ENCODE measurements at regions not wholly inside any gene's neighbourhood (a gene's known extent, or its start where the extent isn't known, plus 50 kb on each side); places are given as distances from the start of the nearest gene placed in this dataset.

DNA sequence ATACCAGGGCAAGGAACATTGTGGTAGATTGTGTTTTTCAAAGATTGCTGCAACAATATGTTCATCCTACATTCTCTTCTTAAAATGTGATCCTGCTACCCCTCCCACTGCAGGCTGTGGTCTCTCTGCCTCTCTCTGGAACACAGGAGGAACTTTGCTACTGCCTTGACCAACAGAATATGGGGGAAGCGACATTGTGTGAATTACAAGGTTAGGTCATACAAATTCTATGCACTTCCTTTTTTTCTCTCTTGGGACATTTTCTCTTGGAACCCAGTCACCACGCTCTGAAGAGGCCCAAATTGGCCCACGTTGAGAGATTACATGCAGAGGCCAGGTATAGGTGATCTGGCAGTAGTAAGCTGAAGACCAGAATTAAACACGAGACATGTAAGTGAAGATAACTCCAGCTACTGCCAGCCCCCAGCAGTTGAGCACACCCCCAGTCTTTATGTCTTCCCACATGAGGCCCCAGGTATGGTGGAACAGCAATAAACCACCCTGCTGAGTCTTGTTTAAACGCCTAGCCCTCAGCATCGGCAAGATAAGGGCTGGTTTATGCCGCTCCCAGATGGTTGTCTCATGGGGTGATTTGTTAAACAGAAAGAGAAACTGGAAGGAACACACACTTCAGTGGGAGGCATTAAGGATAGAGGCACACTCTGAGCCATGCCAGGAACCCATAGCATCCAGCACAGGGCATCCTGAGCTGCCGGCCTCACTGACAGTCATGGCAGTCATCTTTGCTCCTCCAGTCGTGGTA, 59.9 kb downstream of the FAM43A start:
- Histone ChIP-seq H3K36me3 (no peaks in the 10 kb centered on the region), H3K9me3 (no peaks in the 10 kb centered on the region), H3K27me3 (replicated peaks; ENCODE audit: insufficient read depth) (no peaks in the 10 kb centered on the region), H3K27ac (no peak overlapping the region), H3K4me3 (no peak overlapping the region), H3K4me1 (replicated peaks) (no peaks in the 10 kb centered on the region)
- no peak for DNase-seq (ENCODE audit: low spot score)
- WGBS, result 77% methylated on average over 9 of the region's 9 CpGs
- TF ChIP-seq, protein P1, sequence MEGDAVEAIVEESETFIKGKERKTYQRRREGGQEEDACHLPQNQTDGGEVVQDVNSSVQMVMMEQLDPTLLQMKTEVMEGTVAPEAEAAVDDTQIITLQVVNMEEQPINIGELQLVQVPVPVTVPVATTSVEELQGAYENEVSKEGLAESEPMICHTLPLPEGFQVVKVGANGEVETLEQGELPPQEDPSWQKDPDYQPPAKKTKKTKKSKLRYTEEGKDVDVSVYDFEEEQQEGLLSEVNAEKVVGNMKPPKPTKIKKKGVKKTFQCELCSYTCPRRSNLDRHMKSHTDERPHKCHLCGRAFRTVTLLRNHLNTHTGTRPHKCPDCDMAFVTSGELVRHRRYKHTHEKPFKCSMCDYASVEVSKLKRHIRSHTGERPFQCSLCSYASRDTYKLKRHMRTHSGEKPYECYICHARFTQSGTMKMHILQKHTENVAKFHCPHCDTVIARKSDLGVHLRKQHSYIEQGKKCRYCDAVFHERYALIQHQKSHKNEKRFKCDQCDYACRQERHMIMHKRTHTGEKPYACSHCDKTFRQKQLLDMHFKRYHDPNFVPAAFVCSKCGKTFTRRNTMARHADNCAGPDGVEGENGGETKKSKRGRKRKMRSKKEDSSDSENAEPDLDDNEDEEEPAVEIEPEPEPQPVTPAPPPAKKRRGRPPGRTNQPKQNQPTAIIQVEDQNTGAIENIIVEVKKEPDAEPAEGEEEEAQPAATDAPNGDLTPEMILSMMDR (IDR thresholded peaks at IDR 0.05), result no peak
- TF ChIP-seq POLR2A (IDR thresholded peaks at IDR 0.05) (no peak), POLR2AphosphoS5 (IDR thresholded peaks at IDR 0.05) (no peak)
- intact Hi-C loops (cut with DNase I), result no loop called here

DNA sequence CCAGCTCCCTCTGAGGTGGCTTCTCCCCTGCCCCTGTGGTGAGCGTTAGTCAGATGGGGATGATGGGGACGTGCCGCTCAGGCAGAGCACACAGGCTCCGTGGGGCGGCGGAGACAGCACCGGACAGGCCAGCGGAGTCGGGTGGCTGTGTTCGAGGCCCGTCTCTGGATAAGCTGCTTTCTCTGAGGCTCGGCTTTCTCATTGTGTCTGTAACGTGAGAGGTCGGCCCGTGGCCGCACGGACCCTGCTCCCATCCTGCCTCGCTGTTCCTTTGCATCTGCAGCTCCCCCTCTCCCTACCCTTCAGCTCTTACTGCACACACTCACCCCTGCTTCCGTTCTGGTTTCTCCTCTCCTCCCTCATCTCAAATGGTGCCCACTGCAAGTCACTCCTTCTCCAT, 62.5 kb downstream of the FAM43A start:
- H3K27me3 ChIP-seq (replicated peaks; ENCODE audit: insufficient read depth), result no peaks in the 10 kb centered on the region
- no peak overlapping the region for H3K27ac ChIP-seq
- intact Hi-C loops (cut with DNase I), result no loop called here
- H3K4me3 ChIP-seq, result no peak overlapping the region
- H3K9me3 ChIP-seq, result no peaks in the 10 kb centered on the region
- H3K4me1 ChIP-seq (replicated peaks), result no peaks in the 10 kb centered on the region
- WGBS, result 84% methylated on average over 19 of the region's 19 CpGs
- no peaks in the 10 kb centered on the region for H3K36me3 ChIP-seq
- TF ChIP-seq POLR2AphosphoS5 (IDR thresholded peaks at IDR 0.05) (no peak), POLR2A (IDR thresholded peaks at IDR 0.05) (no peak)
- TF ChIP-seq, protein P1 (IDR thresholded peaks at IDR 0.05), result no peak
- no peak for DNase-seq (ENCODE audit: low spot score)

DNA sequence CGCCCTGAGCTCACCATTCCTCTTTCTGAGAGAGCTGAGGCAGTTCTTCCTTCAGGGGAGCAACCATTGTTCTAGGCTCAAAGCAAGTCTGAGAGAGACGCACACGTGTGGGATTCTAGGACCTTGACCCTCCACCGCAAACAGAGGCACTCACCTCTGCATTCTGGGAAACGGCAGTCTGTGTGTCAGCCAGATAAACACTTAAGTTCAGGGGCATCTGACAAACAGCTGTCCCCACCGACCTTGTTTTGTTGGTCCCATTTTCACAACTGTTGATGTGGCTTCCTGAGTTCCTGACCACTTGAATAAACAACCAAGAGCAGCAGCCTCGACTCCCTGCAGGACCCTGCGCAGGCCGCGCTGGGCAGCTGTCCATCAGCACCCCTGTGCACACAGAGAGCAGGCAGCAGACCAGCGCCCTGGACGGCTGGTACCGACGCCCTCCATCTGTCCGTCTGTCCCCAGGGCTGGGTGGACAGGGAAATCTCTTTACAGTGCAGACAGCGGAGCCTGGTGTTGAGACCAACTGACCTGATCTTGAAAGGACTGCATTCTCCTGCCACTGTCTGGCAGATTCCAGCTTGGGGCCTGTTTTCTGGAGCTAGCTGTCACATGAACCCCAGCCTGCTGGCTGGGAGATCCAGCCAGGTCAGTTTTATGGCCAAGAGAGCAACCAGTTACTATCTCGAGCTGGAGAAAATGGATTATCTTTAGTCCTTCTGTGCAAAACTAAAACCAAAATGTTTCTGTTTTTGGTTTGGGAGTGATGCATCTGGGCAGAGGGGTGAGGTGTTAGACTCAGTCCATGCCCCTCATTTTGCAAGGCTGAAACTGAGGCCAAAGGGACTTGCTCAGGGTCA, 64.2 kb downstream of the FAM43A start:
- H3K4me3 ChIP-seq, result no peak overlapping the region
- H3K27me3 ChIP-seq (replicated peaks; ENCODE audit: insufficient read depth), result no peaks in the 10 kb centered on the region
- no peak overlapping the region for H3K27ac ChIP-seq
- intact Hi-C loops (cut with DNase I), result no loop called here
- H3K4me1 ChIP-seq (replicated peaks), result no peaks in the 10 kb centered on the region
- peak; percentile 43 for DNase-seq (ENCODE audit: low spot score)
- WGBS, result 77% methylated on average over 17 of the region's 17 CpGs
- H3K36me3 ChIP-seq, result no peaks in the 10 kb centered on the region
- TF ChIP-seq POLR2AphosphoS5 (IDR thresholded peaks at IDR 0.05) (peak; percentile 42), POLR2A (IDR thresholded peaks at IDR 0.05) (no peak)
- H3K9me3 ChIP-seq, result no peaks in the 10 kb centered on the region

DNA sequence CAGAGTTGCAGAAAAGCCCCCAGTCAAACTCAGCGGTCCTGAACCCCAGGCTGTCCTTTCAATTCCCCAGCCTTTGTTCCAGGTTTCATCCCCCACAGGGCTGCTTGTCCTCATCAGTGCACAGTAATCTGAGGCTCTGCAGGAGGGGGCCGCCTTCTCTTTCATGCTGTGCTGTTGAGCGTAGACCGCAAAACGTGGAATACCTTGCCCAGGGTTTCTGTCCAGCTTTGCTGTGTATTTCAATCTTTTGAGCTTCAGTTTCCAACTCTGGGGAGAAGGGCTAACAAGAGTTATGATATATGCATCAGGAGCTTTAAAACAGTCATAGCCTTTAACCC, 64.8 kb downstream of the FAM43A start:
- no peak overlapping the region for H3K27ac ChIP-seq
- intact Hi-C loops (cut with DNase I), result no loop called here
- WGBS, result 92% methylated on average over 5 of the region's 5 CpGs
- no peaks in the 10 kb centered on the region for H3K9me3 ChIP-seq
- no peaks in the 10 kb centered on the region for H3K27me3 ChIP-seq (replicated peaks; ENCODE audit: insufficient read depth)
- no peak for TF ChIP-seq POLR2A (IDR thresholded peaks at IDR 0.05)
- TF ChIP-seq POLR2AphosphoS5 (IDR thresholded peaks at IDR 0.05), result no peak
- TF ChIP-seq, protein P1 (IDR thresholded peaks at IDR 0.05), result no peak
- H3K4me1 ChIP-seq (replicated peaks), result no peaks in the 10 kb centered on the region
- no peaks in the 10 kb centered on the region for H3K36me3 ChIP-seq
- DNase-seq (ENCODE audit: low spot score), result no peak
- no peak overlapping the region for H3K4me3 ChIP-seq

DNA sequence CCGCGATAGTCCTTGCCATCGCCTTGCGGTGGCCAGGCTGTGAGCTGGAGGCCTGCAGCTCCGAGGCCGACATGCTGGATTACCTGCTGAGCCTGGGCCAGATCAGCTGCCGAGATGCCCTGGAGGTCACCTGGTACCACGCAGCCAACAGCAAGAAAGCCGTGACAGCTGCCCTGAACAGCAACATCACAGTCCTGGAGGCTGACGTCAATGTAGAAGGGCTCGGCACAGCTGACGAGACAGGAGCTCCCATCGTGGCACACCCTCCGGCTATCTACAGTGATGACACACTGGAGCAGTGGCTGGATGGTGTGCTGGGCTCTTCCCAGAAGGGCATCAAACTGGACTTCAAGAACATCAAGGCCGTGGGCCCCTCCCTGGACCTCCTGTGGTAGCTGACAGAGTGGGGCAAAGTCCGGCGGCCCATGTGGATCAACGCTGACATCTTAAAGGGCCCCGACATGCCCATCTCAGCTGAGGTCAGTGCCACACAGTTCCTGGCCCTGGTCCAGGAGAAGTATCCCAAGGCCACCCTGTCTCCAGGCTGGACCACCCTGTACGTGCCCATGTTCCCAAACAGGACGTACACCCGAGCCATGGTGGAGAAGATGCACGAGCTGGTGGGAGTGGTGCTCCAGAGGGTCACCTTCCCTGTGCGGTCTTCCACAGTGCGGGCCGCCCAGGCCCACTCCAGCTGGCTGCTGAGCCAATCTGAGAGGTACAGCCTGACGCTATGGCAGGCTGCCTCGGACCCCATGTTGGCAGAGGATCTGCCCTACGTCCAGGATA, 70.2 kb downstream of the FAM43A start:
- intact Hi-C loops (cut with DNase I), result no loop called here
- H3K36me3 ChIP-seq, result no peaks in the 10 kb centered on the region
- no peaks in the 10 kb centered on the region for H3K9me3 ChIP-seq
- no peak overlapping the region for H3K4me3 ChIP-seq
- no peaks in the 10 kb centered on the region for H3K4me1 ChIP-seq (replicated peaks)
- no peak for DNase-seq (ENCODE audit: low spot score)
- TF ChIP-seq POLR2A (IDR thresholded peaks at IDR 0.05) (no peak), POLR2AphosphoS5 (IDR thresholded peaks at IDR 0.05) (no peak)
- TF ChIP-seq, protein P1 (IDR thresholded peaks at IDR 0.05), result no peak
- 94% methylated on average over 26 of the region's 29 CpGs for WGBS
- no peaks in the 10 kb centered on the region for H3K27me3 ChIP-seq (replicated peaks; ENCODE audit: insufficient read depth)
- H3K27ac ChIP-seq, result no peak overlapping the region

Measured in prostate gland (tissue), 2 donors.